HS-5 (cell line): ENCODE measurements at regions not wholly inside any gene's neighbourhood (a gene's known extent, or its start where the extent isn't known, plus 50 kb on each side); places are given as distances from the start of the nearest gene placed in this dataset.

Experiments used
- DNase-seq: peaks from one replicate; pipeline ENCODE4 v3.0.0-alpha.2; 2012; ENCODE audit warnings: low read depth

DNA sequence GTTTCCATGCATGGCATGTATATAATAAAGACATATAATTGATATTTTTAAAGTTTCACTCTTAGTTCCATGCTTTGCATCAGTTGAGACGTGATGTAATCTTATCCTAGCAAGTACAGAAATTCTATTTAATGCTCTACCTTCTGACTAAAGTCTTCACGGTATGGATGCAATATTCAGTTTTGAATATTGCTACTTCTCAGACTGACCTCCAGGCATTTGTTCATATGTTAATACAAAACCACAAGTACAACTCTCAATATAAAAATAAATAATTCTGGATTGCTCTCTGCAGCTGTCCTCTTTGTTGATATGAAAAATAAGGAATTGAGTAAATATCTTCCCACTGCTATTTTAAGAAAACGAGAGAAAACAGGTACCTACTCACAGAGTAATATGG lies 309.8 kb upstream of the HAND2 start:
- no peak for DNase-seq

DNA sequence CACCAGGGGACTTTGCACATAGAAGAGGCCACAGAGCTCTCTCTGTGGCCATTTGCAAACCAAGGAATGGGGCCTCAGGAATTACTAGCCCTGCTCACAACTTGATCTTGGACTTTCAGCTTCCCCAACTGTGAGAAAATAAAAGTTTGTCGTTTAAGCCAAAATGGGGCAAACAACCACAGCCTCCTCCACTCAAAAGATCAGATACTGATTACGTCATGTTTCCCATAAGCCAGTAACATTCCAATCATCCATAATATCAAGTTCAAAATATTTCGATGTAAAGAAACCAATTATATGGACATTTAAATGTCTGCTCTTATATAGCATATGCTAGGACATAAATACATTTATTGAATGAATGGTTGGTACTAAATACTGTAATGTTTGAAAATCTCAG lies 307.5 kb upstream of the HAND2 start:
- DNase-seq: no peak

DNA sequence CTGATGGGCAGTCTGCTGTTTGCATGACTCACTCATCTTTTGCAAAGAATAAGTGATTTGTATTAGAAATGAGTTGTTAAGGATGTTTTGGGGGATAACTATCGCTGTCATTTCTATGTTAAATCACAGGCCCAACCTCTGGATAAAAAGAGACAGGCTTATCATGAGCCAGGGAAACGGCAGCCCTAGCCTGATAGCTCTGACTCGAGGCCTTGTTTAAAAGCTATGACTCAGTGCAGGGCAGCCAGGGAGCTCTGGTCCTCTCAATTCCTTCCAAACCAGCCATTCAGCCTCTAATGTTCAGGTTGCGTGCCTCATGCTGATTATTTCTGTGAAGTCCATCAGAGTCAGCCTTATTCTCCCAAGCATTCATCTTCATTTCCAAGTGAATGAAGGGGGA lies 305.9 kb upstream of the HAND2 start:
- no peak for DNase-seq

GRCh38 chr4:173834151-173834550 lies 304.1 kb upstream of the HAND2 start:
- DNase-seq: no peak

GRCh38 chr4:173829565-173829964 lies 299.5 kb upstream of the HAND2 start:
- no peak for DNase-seq

- no peak for DNase-seq
Observed at GRCh38 chr4:173827707-173828106, 297.7 kb upstream of the HAND2 start.

- no peak for DNase-seq
Observed at GRCh38 chr4:173821876-173822275, 291.8 kb upstream of the HAND2 start.

DNA sequence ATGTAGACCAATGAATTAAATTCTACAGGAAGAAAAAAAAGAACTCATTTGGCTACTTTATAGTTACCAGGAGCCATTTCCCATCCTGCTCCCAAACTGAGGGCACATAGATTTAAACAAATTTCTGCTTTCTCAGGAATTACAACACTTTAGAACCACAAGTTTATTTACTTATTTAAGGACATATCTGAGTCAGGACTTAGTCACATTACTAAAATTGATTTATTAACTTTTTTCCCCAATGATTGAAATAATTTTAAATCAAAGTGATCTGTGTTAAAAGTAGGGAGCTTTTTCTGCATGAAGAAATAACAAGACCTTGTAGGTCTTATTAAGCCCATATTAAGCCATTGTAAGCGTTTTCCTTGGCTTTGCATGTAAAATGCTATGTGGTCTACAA lies 291.0 kb upstream of the HAND2 start:
- no peak for DNase-seq

- DNase-seq: no peak
Observed at GRCh38 chr4:173807347-173807746, 277.3 kb upstream of the HAND2 start.

- no peak for DNase-seq
Observed at GRCh38 chr4:173805884-173806283, 275.9 kb upstream of the HAND2 start.

- DNase-seq: no peak
Observed at GRCh38 chr4:173802662-173803022, 272.6 kb upstream of the HAND2 start.

- DNase-seq: no peak
Observed at GRCh38 chr4:173801876-173802661, 272.0 kb upstream of the HAND2 start.

DNA sequence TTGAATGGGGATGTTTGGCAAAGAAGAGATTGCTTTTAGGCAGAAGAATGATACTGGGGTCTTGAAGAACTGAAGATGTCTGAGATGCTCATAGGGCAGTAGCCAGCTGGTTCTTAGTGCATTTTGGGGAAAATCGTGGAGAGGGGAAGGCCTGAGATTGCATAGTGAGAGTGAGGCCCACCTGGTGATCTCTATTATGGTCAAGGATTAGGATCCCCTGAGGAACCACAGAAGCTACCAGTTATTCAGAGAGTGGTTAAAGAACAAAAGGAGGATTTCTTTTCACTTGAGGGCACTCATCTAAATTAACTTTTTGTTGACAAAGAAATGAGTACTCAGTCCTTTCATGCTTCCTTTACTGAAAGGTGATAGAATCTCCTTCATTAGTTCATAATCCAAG lies 271.3 kb upstream of the HAND2 start:
- no peak for DNase-seq

- no peak for DNase-seq
Observed at GRCh38 chr4:173797296-173797695, 267.3 kb upstream of the HAND2 start.

- DNase-seq: no peak
Observed at GRCh38 chr4:173794662-173795061, 264.6 kb upstream of the HAND2 start.

DNA sequence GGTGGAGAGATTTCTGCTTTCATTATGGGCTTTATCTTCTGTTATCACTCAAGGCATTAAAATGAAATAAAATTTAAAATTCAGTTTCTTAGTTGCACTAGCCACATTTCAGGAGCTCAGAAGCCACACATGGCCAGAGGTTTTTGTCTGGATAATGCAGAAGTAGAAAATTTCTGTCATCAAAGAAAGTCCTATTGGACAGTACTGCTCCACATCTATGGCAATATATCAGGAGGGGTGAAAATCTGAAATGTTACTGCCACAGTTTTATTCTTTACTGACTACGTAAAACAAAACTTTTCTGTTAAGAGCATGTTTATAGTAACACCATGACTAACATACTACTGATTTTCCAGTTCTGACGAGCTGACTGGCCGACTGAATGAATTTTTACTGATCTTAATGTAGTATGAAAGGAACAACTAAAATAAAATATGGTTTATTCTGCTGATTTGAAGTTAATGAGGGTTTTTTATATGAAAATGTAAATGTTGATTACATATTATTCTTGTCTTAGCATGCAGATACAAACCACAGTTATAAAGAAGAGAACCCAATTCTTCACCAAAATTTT lies 264.0 kb upstream of the HAND2 start:
- no peak for DNase-seq

DNA sequence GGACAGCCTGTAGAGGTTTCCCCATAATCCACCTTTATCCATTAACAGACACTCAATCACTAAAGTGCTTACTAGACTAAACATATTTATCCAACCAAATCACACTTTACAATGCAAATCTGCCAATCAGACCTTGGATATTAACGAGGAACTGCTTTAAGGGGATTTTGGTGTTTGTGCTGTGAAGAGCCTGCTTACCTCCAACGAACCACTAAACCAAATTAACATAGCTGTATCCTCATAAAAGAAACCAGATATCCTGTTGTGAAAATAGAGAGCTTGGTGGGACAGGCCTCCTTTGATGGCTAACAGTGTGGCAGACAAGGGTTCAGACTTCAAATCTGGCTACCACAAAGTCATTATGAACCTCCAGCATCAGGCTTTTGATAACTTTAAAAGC lies 252.6 kb upstream of the HAND2 start:
- no peak for DNase-seq

DNA sequence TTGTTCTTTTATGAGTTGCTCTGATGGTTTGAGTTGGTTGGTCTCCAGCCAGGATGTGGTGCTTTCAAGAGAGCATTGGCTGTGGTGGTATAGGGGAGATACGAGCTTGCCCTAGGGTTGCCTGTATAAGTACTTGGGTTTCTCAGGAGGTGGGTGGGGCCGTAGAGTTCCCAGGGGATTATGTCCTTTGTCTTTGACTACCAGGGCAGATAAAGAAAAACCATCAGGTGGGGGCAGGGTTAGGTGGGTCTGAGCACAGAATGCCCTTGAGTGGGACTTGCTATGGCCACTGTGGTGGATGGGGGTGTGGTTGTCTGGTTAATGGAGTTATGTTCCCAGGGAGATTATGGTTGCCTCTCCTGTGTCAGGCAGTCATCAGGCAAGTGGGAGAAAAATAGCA lies 247.9 kb upstream of the HAND2 start:
- DNase-seq: no peak

DNA sequence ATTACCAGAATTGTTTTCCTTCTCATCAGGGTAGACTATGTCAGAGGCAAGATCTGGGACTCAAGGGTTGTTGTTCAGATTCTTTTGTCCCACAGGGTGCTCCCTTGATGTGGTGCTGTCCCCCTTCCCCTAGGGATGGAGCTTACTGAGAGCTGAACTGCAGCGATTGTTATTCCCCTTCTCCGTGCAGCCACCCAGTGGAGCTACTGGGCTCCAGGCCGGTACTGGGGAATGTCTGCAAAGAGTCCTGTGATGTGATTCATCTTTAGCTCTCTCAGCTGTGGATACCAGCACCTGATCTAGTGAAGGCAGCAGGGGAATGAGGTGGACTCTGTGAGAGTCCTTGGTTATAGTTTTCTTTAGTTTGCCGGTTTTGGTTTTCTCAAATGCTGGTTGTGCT lies 247.4 kb upstream of the HAND2 start:
- DNase-seq: no peak

- DNase-seq: no peak
Observed at GRCh38 chr4:173769568-173769967, 239.5 kb upstream of the HAND2 start.

- no peak for DNase-seq
Observed at GRCh38 chr4:173767650-173768049, 237.6 kb upstream of the HAND2 start.

- DNase-seq: no peak
Observed at GRCh38 chr4:173766171-173766600, 236.2 kb upstream of the HAND2 start.

DNA sequence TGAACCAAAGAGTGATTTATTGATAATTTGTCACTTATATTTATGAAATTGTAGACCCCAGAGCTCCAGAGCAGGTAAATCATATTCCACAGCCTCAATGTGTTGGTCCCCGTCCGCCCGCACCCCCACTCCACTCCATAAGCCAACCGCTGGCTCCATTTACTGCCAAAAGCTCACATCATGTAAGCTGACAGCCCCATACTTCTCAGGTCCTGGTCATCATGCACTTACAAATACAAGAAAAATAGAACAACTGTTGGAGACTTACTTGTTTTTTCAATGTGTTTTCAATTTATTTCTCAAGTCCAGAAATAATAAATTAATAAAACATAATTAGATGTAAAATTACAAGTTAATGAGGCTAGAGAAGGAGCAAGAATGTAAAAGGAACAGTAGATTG lies 235.7 kb upstream of the HAND2 start:
- DNase-seq: no peak

GRCh38 chr4:173763389-173763788 lies 233.4 kb upstream of the HAND2 start:
- DNase-seq: no peak
